NOMO-1 treated with DMSO at 0.1 percent for 48 hours (cell line): ENCODE measurements at regions not wholly inside any gene's neighbourhood (a gene's known extent, or its start where the extent isn't known, plus 50 kb on each side); places are given as distances from the start of the nearest gene placed in this dataset.
"Not testable (repeated sequence)": the region's sequence is repeated elsewhere in the genome, so short reads cannot be mapped to it uniquely, and the experiment has no call there.

Source experiments
- DNase-seq: peaks from one replicate; lab custom pipeline; 2025; ENCODE audit not compliant: unreplicated experiment; lab: John Stamatoyannopoulos, UW

- no peak for DNase-seq
These were observed 58.4 kb upstream of the PPP1R12A start for GRCh38 chr12:79993106-79993862.

DNA sequence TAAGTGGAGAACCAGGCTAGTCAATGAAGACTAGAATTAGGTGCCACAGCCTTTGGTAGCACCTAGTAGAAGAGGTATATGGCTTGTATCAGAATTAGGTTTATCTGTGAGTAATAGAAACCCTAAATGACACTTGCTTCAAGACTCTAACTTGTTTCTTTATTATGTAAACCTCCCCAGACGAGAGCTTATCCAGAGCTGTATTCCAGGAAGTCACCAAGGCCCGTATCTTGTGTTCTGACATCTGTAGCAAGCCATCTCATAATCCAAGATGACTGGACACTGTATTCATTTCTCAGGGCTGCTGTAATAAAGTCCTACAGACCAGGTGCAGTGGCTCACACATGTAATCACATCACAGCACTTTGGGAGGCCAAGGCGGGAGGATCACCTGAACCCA, 56.7 kb upstream of the PPP1R12A start:
- no peak for DNase-seq

- not testable (repeated sequence) for DNase-seq
These were observed 55.8 kb upstream of the PPP1R12A start for GRCh38 chr12:79990509-79991338.

- no peak for DNase-seq
These were observed 53.5 kb upstream of the PPP1R12A start for GRCh38 chr12:79988368-79988767.

GRCh38 chr12:79987731-79988130, 52.8 kb upstream of the PPP1R12A start:
- no peak for DNase-seq
